GM18867 (cell line): ENCODE measurements at regions not wholly inside any gene's neighbourhood (a gene's known extent, or its start where the extent isn't known, plus 50 kb on each side); places are given as distances from the start of the nearest gene placed in this dataset.

ENCODE experiments used
- ATAC-seq: cut with Tn5 transposase; IDR thresholded peaks from one replicate; pipeline ENCODE4 v1.9.1; 2021; ENCODE audit warnings: mild to moderate bottlenecking, moderate library complexity; ENCODE audit not compliant: unreplicated experiment

DNA sequence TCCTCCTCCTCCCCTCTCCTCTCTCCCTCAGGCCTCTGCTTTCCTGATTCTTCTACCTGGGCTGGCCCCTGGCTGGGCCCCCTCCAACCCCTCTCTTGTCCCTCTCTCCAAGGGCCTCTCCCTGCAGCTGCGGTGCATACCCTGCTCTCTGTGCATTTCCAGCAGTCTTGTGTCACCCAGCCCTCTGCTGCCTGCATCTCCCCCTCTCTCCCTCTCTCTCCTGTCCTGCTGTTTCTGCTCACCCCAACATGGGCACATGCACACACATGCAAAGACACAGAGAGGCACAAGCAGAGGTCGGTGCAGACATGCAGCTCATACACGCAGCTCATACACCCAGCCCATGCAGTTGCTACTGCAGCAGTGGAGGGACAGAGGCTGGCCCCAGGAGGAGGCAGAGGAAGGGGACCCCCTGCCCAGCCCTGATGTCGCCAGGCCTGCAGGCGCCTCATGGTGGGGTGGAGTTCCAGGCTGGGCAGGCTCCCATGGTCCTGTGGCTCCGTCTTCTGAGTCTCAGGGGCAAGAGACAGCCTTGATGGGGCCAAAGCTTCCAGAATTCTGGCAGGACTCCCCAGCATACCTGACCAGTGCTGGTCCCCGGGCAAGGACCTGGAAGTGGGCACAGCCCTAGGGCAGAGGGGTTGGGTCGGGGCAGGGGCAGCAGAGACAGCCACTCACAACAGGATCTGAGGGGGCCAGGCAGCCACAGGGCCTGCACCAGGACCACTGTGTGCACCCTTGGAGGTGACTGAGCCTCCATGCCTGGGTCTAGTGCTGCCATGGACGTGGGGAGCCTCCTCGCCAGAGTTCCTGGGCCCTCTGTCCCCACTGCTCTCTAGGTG lies 216.9 kb downstream of the C9orf50 start:
- no peak for ATAC-seq

DNA sequence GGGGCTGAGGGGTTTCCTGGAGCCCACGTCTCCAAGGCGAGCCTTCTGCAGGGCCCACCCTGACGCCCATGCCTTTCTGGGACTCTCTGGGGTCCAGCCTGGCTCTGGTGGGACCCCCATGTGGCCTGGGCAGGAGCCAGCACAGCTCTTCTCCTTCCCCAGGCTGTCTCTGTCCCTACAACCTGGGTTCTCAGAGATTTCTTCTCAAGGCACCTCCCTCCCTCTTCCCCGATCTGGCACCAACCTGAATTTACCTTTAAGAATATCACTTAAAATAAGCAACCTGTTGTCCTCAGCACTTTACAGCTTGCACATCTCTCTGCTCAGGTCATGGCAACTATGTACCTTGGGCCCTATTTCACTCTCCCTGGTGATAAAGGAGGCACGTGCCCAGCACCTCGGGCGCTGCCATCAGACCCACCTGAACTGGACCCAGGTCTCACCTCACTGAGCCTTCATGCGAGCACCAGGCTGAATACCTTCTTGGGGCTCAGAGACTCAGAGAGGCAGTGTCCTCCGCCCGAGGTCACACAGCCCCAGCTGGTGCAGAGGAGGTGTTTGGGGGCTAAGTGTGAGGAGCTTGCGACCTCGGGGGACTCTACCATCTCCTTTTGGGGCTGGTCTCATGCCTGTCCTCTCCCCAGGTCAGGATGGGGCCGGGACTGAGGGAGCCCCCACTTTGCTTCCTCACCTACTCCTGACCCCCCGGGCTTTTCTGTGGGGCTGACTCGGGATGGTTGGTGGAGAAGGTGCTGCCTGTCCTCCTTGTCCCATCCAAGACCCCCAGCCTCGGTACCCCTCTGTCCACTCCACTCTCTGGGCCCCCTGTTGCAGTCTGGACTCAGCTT lies 217.7 kb downstream of the C9orf50 start:
- ATAC-seq = no peak

DNA sequence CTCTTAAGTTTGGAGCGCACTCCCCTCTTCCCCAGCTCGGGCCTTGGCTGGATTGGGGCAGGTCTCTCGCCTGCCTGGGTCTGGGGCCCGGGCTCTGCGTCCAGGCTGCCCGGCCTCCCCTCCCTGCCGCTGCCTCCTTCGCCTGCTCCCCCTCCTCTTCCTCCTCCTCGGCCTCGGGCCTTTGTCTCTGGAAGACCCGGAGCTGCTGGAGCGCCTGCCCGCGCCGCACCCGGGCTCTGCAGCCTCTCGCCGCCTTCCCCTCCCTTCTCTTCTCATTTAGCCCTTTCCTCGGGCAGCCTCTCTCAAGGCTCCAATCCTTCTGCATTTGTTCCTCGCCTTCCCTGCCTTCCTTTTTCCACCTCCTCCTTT lies 218.5 kb downstream of the C9orf50 start:
- ATAC-seq = no peak

DNA sequence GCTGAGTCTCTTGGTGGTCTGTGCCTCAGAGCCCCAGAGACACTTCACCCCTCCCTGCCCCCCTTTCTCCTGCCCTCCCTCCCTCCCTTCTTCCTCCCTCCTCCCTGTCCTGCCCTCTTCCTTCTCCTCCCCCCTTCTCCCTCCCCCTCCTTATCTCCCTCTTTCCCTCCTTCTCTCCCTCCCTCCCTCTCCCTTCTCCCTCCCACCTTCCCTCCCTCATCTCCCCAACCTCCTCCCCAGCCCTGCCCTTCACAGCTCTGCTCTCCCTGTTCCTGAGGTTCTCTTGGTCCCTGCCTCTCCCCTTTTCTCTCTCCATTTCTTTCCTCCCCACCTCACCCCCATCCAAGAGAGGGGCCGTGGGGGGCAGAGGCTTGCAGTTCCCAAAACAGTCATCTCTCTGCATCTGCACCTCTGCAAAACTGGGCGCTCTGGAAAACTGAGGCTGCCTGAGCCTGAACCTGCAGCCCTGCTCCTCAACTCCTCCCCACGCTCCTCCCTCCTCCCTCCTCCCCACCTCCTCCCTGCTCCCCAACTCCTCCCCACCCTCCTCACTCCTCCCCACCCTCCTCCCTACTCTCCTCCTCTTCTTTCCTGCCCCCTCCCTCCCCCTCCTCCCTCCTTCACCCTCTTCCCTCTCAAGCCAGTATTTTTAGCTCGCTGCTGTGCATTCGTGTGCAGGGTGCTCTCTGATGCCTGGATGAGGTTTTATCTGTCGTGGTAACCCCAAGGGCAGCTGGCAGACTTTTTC lies 219.1 kb downstream of the C9orf50 start:
- ATAC-seq = no peak

DNA sequence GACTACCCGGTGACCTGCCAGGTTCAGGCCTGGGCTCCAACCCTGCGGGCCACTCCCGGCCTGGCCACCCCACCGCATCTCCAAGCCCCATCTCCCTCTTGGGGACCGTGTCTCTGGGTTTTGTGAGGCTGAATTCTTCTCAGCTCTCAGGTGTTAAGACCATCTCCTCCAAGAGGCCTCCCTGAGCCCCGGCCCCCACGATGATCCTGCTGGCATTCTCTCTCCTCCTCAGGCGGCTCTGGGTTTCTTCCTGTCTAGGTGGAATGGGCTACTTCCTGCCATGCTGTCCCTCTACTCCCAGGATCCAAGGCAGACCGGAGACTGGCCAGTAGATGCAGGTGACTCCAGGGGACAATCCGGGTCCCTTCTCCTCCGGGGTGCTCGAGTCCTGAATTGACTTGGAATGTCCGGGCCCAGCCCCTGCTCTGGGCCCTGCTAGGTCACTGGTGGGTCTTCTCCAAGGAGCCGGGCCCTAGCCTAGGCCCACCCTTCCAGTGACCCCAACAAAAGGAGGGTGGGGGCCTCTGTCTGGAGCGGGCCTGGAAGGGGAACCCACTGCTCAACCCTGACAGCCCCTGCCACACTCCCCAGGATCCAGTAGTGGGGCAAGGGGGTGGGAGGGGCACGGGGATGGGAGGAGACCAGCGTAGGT lies 219.8 kb downstream of the C9orf50 start:
- ATAC-seq = no peak

DNA sequence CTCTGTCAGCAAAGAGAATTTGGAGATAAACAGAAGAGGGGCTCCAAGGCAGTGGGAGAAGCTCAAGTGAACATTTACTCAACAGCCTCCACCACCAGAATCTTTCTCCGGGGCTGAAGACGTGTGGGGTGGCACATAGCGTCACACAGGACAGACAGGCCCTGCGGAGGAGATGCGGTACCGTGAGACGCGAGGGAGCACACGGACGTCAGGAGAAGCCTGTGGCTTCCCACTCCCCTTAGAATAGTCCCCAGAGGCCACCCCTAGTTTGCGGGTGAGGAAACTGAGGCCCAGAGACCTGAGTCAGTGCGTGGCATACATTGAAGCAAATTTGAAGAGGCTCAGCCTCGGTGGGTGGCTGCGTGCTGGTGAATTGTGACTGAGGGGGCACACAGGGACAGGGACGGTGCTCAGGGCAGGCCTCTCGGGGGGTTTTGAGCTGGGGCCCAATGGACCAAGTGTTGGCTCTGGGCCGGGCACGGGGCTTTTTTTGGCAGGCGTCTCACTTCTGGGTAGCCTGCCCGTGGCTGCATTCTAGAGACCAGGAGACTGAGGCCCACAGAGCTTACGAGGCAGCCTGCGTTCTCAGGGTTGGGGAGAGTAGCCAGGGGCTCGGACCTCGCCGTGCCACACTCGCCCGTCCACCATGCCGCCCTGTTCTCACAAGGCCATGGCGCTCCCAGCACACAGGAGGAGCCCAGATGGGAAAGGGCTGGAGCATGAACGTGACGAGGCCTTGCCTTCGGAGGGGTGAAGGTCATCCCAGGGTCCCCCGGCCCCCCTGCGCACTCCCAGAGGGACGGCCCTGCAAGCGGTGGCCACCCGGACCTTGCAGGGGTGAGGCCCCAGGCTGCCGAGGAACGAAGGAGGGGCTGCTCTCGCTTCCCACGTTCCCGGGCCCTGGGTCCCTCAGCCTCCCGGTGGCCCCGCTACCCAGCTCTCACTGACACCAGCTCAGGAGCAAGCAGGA lies 220.6 kb downstream of the C9orf50 start:
- no peak for ATAC-seq

DNA sequence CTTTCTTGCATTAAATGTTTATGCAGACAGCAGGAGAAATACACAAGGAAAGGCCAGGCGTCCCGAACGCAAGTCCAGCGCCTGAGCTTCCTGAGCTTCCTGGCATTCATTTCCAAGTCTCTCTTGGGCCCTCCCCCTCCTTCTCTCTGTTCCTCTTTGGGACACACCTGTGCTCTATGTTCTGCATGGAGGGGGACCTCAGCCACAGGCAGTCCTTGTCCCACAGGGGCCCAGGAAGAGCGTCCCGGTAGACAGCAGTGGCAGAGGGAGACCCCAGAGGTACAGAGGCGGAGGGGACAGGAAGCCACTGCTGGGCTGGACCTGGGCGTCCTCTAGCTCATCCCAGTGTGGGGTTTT lies 221.3 kb downstream of the C9orf50 start:
- no peak for ATAC-seq

DNA sequence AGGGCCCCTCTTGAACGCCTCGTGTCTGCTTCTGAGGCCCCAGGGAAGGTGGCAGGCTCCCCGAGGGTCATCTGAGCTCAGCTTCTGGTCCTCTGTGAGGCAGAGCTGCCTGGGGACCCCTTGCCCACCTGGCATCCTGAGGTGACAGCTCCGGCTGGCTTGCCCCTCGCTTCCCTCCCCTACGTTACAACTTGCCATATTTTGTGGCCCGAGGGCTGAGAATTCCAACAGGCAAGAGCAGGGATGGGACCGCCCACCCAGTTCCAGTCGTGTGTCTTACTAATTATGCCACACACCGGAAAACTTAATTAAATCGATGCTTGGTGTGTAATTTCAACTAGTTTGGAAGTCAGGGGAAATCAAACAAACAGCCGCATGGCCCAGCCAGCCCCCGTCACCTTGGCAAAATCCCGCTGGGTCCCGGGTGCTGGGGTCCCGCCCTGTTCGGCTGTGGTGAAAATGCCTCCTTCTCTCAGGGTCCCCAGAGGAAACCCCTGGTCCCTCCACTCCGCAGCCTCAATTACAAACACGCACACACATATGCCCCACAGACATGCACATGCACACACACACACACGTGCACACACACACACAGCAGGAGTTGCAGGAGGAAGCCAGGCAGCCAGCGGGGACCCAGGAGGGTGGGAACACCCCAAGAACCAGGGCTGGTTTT lies 221.0 kb upstream of the IER5L start:
- ATAC-seq = no peak

DNA sequence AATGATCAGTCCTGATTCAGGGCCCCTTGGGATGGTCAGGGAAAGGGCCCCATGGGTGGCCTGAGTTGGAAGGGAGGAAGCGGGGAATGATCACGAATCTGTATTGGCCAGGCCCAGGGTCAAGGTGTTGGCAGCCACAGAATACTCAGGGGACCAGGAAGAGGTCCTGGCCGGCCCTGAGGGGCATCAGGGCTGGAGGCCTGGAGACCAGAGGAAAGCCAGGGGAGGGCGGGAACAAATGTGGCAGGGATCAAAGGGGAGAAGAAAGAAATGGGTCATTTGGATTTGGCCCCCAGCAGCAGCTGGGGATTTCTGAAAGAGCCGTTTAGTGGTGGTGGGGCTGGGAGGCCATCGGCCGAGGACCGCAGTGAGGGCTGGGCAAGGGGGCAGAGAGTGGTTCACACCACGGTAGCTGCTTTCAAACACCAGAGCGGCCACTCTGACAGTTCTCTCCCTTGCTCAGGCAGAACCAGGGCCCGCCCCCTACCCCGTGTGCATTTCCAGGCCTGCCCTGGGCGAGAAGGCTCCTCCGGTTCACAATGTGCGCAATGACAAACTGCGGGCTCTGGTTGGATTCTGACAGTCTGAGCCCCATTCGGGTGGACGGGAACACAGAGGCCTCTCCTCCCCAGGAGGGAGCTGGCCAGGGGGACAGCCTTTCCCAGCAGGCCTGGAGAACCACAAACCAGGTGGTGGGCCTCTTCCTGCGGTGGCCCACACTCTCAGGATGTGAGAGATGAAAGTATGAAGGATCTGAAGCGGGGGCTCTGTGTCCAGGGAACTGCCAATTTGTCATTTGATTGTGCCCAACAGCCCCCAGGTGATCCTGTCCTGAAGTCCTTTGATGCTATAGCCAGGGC lies 220.3 kb upstream of the IER5L start:
- ATAC-seq = no peak

DNA sequence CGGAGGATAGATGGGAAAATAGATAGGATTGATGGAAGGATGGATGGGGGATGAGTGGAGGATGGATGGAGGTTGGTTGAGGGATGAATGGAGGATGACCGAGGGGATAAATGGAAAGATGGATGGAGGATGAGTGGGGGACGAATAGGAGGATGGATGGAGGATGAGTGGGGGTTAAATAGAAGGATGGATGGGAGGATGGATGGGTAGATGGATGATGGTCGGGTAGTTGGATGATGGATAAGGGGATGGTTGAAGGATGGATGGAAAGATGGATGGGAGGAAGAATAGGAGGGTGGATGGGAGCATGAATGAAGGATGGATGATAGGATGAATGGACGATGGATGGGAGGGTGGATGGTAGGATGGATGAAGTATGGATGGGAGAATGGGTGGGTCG lies 219.3 kb upstream of the IER5L start:
- ATAC-seq = no peak

DNA sequence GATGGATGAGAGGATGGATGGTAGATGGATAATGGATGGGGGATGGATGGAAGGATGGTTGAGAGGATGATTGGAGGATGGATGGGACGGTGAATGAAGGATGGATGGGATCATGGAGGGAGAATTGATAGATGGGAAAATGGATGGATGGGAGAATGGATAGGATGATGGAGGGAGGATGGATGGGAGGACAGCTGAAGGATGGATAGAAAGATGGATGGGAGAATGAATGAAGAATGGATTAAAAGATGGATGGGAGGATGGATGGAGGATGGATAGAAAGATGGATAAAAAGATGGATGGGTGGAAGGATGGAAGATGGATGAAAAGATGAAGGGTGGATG lies 218.3 kb upstream of the IER5L start:
- no peak for ATAC-seq

DNA sequence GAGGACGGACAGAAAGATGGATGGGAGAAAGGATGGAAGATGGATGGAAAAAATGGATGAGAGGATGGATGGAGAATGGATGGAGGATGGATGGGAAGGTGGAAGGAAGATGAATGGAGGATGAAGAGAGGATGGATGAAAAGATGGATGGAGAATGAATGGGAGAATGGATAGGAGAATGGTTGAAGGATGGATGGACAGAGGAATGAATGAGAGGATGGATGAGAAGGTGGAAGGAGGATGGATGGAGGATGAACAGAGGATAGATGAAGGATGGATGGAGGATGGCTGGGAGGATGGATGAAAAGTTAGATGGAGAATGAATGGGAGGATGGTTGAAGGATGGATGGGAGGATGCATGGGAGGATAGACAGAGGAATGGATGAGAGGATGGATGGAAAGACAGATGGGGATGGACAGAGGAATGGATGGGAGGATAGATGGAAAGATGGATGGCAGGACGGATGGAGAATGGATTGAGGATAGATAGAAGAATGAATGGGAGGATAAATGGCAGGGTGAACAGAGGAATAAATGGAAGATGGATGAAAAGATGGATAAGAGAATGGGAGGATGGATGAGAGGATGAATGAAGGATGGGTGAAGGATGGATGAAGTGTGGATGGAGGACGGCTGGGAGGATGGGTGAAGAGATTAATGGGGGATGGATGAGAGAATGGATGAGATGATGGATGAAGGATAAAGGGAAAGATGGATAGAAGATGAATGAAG lies 217.7 kb upstream of the IER5L start:
- no peak for ATAC-seq

DNA sequence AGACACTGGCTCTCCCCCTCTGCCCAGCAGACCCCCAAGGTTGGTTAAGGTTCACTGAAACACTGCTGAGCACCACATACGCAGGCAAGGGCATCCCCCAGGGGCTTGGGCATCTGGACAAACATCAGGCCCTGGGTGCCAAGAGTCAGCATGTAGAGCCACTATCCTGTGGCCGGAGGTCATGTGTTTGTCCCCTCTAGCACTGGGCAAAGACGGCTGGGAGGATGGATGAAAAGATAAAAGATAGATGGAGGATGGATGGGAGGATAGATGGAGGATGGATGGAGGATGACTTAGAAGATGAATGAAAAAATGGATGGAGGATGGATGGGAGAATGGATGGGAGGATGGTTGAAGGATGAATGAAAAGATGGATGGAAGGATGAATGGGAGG lies 216.8 kb upstream of the IER5L start:
- ATAC-seq = no peak

DNA sequence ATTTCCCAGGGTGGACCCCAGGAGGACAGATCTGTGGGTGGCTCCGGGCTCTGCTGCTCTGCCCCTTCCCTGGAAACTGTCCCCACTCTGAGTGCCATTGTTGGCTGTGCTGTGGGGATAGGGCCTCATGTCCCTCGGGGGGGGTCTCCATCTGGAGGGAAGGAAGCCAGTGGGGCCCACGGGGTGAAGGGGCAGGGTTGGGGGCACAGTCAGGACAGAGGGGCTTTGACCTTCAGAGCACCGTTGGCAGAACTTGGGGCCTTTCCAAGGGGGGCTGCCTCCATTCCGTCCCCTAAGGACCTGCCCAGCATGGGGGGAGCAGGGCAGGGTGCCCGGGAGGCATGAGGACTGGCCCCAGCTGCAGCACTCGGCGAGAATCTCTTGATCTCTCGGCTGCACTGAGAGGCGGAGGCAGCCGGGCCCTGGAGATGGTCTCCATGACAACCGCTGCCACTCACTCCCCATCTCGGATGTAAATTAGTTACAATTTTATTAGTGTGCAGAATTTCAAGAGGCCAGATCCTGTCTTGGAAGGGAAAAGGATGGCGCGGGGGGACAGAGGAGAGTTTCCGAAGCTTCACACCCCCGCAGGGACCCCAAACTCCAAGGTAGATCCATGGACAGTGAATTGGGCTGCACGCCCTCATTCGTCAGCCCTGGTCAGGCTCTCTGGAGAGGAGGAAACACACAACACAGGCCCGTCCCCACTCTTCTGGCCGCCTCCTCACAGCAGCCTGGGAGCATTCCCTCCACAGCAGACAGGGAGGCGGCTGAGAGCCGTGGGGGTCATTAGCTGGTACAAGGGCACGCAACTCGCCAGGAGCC lies 216.2 kb upstream of the IER5L start:
- ATAC-seq = no peak

DNA sequence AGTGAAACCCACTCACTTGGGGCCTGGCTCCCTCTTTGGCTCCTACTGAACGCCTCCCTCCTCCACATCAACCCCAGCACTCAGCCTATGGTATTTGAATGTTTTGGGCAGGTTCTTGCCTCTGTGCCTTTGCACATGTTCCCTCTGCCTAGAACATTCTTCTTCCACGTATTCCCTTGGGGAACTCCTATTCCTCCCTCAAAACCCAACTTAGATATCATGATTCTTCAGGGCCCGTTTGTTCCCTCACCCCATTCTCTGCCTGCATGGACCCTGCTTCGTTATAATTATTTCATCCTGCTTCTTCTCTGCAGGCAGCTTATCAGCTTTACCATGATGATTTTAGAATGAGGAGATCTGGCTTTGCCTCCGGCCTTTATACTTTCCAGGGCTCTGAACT lies 215.0 kb upstream of the IER5L start:
- ATAC-seq = no peak

DNA sequence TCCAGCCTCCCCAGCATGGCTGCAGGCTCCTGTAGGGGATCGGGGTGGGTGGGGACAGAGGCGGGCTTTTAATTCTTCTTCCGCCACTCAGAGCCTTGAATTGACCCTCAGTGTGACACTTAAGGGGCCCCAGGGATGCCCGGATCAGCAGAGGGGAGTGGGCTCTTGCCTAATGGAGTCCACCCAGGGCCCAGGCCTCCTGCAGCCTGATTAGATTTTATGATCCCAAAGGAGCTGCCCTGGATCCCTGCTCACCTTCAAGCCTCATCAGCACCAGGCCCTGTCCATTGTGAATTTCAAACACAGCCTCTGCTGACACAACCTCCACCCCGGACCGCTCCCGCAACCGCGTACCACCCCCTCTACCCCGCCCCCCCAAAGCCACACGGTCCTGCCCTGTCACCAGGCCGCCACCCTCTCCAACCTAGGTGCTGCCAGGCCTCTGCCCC lies 214.1 kb upstream of the IER5L start:
- ATAC-seq = no peak

DNA sequence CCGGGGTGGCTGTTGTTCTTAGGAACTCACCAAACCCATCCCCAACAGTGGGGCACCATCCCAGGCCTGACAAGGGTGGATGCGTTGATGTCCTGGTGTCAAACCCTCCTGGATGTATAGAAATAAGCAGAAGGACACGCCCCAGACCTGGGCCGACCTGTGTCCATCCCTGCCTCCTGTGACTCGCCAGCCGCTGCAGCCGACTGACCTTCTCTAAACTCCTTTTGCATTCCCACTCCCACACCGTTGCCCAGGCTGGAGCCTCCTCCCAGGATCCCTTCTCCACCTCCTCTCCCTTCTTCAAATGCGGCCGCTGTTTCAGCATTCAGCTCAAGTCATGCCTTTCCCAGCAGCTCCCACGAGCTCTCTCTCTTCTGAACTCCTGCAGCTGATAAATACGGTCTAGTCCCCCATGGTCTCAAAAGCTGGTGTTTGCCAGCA lies 213.2 kb upstream of the IER5L start:
- ATAC-seq = no peak
